GM21526 (cell line): ENCODE measurements at regions not wholly inside any gene's neighbourhood (a gene's known extent, or its start where the extent isn't known, plus 50 kb on each side); places are given as distances from the start of the nearest gene placed in this dataset.

Experiments
- ATAC-seq: cut with Tn5 transposase; IDR thresholded peaks from one replicate; pipeline ENCODE4 v1.9.1; 2021; ENCODE audit warnings: moderate library complexity; ENCODE audit not compliant: unreplicated experiment, low FRiP score

DNA sequence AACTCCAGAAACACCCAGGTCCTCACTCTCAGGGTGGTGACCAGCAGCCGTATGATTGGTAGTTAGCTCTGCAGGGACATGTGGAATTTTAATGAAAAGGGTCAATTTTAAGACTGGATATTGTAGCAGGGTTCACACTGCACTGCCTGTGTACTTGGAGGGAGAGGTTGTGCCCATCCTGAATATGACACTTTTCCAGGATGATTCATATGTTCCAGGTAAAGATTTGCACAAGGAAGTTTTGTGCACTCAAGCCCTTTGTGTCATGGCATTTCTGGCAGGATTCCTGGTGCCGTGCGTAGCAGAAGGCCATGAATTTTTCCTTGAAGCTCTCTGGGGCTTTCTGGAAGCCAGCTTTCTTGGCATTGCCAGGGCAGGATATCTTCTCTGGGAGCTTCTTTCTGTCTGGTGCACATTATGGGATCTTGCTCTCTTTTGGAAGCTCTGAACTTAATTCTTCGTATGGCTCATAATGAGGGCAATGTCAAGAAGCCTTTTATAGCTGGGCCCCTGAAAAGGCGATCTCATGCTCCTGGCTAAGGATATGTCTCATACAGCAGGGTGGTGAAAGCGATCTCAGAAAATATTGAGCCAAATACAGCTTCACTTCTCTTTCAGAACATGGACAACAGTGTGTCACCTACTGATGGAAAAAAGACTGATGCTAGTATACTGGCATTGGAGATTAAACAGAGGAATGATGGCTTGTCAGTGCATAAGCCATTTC is 1133.9 kb downstream of the AACS start:
- ATAC-seq, result no peak

DNA sequence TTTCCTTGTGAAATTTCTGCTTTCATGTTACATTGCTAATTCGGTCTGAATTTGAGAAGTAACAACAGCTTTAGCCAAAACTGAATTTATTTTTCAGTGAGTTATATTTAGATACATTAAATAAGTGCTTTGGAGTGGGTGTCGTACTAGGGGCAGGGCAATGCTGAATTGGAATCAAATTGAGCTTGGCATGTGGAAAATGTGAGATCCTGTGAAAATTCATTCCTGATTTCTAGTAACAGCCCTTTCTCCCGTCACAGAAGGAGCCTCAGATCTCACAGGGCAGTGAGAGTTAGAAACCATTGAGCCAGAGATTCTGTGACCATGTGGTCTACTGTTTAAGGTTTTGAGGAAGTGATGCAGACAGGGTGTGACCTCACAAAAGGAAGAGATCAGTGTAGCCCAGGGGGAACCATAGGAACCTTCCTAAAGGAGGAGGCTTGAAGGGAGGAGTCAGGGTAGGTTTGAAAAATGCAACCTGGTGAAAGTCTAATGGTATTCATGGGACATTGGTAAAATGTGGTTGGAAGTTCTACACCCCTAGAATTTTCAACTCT is 1136.8 kb downstream of the AACS start:
- ATAC-seq, result no peak

DNA sequence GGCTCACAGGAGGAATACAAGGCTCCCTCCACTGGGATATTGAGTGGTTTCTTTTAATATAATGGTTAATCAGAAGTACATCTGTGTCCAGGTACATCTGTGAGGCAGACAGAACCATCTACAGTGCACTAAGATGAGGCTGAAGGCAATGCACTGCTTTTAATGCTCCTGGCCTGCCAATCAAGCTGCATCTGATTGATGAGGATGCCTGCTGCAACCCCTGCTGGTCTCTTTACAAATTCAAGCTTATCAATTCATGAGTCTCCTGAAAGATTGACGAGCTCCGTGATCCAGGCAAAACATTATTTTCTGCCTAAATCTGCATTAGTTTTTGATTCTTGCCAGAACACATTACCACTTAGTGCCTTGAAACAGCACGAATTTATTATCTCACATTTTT is 1139.1 kb downstream of the AACS start:
- no peak for ATAC-seq

DNA sequence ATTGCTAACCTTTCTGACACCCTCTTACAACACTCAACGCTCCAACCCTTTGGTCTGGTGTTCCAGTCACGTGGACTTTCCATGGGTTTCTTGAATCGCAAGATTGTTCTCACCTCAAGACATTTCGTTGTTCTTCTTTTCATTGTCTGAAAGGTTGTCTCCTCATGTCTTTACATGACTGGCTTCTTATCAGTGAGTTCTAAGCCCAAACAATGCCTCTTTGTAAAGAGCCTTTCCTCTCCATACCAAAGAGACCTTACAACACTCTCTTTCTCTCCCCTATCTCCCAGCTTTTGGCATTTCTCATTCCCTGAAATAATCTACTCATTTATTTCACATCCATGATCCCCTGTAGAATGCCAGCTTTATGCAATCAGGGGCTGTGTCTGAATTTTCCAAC is 1144.8 kb downstream of the AACS start:
- ATAC-seq, result no peak

DNA sequence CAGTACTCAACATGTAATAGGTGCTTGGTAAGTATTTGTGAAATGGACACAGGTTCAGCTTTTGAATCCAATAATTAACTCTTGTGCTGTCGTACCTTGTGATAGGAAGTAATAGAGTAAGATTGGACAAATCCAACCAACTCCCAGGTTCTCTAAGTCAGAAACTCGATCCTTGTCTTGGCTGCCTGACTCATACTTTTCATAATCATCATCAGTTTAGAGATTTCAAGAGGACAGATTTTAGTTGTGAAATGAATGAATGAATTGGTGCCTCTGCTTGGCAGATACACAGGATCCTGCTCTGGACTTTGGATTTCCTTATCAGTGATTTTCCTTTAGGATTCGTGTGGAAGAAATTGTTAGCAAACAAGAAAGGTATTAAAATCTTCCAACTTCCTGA is 1145.2 kb downstream of the AACS start:
- no peak for ATAC-seq

DNA sequence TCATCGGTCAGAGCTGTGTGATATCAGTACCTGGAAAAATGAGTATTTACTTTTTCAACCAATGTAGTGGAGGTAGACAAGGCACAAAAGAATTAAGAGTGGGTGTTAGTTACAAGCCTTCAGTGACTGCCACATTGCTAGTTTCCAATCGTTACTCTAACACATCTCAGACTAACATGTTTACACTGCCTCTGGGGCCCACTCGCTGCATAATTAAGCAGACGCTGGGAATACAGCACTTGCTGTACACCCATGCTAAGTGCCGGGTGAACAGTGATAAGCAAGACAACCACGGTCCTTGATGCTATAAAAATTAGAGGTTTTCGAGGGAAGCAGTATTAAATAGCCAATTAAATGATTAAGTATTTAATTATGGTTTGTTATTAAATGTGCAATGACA is 1147.6 kb downstream of the AACS start:
- ATAC-seq, result no peak

DNA sequence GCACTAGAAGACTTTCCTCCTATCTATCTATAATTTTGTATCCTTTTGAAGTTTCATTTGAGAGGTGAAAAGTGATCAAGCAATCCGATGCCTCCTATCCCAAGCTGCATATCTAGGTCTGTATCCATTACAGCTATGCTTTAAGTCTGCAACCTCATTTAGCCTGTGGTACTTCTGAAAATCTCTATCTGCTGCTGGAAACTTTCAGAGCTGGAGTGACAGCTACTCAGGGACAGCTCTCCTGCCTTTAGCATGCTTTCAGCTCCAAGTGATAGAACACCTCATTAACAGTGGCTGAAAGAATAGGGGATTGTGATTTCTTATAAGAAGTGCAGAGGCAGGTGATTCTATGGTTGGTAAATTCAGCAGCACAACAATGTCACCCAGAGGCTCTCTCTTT is 1153.5 kb downstream of the AACS start:
- no peak for ATAC-seq

DNA sequence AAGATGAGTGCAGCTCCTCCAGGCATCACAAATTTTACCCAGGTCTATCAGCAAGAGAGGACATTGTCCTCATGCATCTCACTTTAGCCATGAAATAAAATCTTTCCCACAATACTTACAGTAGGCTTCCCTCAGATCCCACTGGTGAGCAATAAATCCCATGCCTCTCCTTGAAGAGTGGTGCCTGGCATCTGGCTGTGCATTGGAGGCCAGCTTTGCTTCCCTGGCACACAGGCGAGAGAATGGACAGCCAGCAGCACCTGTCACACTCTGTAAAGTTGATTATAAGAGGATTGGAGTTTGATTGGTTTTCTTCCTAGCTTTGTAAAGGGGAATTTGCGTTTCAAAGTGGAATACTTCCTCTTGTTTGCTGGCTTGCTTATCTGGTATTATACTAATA is 1153.9 kb downstream of the AACS start:
- ATAC-seq, result no peak

DNA sequence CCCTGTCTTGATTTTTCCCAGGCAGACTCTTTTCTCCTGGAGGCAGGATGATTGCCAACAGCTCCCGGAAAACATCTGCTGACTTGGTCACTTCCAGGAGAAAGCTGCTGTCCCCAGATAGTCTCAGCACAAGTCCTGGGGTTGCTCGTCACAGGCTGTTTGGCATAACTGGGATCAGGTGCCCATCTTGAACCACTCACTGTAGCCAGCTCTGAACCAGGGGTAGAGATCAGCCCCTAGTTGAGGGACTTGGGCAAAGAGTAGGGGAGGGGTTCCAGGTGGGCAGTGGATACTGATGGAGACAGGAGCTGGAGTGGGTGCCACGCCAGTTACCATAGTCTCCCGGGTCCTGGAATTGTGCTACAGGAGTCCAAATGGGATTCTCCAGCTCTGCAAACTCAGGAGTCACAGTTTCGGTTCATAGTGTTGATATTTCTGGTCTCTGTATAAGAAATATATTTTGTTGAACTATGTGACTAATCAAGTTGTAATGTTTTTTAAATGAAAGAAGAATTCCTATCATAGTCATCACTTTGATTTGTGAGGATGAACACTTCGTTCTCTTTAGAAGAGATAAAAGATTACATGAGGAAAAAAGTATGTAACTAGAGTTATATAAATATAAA is 1154.5 kb downstream of the AACS start:
- ATAC-seq, result no peak

DNA sequence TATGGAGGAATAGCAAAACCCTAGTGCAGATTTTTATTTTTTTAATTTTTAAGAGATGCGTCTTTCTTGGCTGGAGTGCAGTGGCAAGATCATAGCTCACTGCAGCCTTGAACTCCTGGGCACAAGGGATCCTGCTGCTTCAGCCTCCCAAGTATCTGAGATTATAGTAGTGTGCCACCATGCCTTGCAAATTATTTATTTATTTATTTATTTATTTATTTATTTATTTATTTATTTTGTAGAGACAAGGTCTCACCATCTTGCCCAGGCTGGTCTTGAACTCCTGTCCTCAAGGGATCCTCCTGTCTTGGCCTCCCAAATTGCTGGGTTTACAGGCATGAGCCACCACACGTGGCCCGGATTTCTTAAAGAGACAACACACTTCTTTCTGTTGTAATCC is 1158.8 kb downstream of the AACS start:
- no peak for ATAC-seq

DNA sequence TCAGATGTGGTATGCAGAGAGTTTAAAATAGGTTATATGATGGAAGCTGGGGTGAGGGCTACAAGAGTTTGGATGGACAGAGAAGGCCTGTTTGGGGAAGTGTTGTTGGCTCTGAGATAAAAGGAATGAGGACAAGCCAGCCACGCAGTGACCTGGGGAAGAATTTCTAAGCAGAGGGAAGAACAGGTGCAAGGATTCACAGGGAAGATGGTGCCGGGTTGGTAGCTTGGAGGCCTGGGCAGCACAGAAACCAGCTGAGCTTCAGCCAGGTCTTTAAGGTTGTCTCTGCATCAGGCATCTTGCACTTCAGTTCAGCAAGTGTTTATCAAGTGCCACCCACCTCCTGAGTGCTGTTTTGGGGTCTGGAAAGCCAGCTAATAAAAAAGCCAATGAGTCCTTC is 1163.7 kb downstream of the AACS start:
- ATAC-seq, result no peak

DNA sequence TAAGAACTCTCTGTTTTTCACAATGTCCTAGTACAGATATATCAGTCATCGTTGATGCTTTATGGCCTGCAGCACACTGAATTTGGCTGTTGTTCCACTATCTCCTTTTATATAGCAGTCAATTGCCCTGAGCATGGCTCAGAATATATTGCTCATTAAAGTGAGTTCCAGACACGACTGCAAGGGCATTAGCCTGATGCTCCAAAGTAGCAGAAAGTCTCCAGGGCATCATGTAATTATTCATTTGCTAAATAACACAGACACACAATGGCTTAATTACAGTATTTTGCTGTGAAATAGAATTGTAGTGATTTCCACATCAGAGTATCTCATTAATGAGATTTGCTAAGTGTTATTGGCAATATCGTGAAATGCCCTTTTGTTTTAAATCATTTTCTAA is 1167.5 kb downstream of the AACS start:
- no peak for ATAC-seq

DNA sequence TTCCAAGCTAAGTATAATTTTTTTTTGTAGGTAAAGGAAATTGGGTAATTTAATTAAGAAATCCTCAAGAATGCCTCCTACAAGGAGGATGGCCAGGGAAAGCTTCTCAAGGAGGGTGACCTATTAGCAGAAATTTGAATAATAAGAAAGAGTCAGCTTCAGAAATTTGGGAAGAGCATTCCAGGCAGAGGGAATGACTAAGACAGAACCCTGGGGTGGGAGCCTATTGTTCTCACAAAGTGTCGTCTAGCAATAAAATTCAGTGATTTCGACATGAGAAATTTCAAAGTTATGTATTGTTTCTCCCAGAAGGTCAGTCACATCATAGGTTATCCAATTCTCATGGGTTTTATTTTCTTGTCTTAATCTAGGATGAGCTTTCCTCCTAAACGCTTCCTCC is 1168.4 kb downstream of the AACS start:
- ATAC-seq, result no peak

DNA sequence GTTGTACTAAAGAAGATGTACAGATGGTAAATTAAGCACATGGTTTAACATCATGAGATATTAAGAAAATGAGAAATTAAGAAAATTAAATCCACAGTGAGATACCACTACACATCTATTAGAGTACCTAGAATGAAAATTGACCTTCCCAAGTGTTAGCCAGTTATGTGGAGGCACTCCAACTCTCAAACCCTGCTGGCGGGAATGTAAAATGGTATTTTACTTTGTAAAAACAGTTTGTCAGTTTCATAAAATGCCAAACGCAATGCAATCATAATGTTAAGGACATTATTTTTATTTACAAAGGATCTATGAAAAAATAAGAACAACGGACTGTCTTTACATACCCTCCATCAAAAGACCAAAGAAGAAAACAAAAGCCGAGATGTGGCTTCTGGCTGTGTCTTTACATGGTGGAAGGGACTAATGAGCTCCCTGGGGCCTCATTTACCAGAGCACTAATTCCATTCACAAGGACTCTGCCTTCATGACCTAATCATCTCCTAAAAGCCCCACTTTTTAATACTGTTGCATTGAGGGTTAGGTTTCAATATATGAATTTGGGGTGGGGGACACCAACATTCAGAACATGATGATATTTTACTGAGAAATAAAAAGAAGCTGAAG is 1178.7 kb downstream of the AACS start:
- no peak for ATAC-seq

DNA sequence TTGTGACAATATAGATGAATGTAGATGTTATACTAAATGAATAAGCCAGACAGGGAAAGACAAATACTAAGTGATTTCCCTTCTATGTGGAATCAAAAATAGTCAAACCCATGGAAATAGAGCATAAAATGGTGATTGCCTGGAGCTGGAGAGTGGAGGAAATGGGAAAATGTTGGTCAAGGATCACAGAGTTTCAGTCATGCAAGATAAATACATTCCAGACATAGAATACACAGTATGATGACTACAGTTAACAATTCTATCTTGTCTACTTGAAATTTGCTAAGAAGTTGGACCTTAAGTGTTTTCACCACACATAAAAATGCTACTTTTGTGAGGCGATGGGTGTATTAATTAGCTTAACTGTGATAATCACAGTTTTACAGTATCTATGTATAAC is 1182.7 kb downstream of the AACS start:
- no peak for ATAC-seq

DNA sequence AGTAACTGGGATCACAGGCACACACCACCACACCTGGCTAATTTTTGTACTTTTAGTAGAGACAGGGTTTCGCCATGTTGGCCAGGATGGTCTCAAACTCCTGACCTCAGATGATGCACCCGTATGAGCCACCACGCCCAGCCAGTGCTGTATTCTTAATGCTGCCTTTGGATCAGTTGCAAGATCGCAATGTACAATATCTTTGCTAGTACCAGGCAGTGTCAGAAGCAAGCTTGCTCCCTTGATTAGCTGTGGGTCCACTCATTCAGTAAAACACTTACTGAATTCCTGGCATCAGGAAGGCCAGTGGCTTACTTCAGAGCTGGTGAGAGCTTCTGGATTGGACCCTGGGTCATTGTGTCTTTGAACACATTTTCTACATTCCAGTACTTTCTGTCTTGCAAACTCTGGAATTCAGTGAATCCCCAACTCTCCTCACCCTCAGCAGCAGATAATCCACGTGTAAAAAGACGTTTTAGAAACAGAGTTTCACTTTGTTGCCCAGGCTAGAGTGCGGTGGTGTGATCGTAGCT is 1183.7 kb downstream of the AACS start:
- ATAC-seq, result no peak

DNA sequence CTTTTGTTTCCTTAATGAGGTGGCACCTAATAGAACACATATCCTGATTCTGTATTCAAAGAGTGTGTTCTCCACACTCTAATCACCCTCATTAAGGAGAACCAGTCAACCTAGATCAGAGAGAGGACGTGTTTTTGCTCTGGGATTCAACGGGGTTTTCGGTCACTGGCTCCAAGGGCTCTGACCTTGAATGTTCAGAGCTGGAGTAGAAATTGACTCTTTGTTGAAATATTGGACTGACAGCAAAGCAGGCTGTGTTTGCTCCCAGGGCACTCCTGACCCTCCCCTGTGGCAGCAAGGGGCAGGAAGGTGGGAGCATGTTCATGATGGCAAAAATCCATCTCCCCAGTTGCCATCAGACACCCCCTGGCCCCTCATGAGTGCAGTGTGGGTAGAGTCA is 1193.0 kb downstream of the AACS start:
- no peak for ATAC-seq

DNA sequence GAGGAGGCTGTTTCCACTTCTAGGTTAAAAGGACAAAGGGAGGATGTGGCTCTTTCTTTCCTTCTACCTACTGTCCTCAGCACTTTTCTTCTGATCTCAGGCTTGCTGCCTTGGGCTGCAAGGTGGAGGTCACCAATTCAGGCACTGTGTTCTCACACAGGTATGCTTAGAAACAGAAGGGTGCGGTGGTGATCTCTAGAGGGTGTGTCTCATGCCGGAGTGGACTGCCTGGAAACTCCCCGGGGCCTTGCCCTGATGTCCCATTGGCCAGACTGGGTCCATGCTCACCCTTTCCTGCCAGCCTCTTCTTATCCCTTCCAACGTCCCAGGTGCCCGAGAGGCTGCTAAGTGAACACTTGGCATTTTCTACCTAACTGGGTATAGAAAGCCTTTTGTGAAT is 1197.6 kb downstream of the AACS start:
- no peak for ATAC-seq

DNA sequence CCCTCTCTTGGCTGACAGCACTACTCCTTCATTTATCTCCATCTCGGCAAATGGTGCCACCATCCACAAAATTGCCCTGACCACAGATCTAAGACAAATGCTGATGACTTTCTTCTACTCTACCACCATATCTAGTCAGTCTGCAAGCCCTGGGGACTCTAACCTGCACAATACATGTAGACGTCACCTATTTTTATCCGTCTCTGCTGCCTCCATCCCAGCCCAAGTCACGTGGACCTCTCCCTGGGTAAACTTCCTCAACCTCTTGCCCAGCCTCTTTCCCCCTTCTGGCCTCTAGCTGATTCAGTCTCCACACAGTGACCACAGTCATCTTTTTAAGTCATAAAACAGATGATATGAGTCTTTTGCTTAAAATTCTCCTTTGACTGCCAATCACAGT is 1203.0 kb downstream of the AACS start:
- ATAC-seq, result no peak

DNA sequence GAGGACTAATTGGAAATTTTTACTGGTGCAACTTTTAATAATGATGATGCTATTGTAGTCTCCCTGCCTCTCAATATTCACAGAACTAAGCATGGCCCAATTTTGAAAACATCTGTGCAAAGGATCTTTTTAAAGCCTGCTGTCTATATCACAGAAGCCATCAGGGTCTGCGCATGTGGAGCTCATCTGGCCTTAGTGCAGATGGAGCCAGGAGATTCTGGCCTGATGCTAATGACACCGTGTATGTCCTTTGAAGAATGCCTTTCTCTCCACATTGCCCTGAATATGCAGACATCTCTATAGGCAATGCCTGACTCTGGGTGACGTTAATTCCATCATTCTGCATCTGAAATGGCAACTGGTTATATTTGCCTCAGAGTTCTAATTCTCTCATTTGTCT is 1205.9 kb downstream of the AACS start:
- no peak for ATAC-seq

DNA sequence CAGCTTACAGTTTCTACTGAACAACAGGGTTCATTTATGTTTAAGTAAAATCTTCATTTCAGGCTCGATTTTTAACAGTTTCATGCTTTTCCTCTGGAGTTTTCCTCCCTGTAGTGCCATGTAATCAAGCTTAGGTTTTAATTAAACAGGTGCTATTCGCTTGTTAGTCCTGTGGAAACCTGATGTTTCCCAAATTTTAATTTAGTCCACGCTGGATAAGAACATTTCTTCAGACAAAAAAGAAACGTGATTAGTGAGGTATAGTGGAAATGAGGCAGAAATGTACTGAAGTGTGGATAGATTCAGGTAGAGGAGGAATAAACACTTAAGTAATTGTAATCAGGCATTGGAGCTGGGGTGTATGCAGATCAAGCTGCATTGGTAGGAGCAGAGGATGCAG is 1217.5 kb downstream of the AACS start:
- no peak for ATAC-seq

DNA sequence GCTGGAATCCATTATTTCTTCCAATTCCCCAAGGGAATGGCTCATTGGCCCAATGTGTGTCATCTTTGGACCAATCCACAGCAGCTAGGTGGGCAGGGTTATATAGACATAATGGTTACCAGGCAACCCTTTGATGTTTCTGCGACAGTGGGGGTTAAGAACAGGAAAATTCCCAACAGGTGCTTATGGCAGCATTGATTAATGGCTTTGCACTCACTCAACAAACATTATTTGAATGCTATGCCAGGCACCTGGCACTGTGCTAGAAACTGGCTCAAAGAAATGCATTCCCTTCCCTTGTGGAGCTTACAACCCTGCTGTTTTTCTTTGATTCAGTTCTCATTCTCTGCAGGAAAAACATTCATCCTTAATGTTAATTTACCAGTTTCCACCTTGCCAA is 1221.0 kb downstream of the AACS start:
- ATAC-seq, result no peak
